ENCODE measurements at regions not wholly inside any gene's neighbourhood (a gene's known extent, or its start where the extent isn't known, plus 50 kb on each side); places are given as distances from the start of the nearest gene placed in this dataset.

DNA sequence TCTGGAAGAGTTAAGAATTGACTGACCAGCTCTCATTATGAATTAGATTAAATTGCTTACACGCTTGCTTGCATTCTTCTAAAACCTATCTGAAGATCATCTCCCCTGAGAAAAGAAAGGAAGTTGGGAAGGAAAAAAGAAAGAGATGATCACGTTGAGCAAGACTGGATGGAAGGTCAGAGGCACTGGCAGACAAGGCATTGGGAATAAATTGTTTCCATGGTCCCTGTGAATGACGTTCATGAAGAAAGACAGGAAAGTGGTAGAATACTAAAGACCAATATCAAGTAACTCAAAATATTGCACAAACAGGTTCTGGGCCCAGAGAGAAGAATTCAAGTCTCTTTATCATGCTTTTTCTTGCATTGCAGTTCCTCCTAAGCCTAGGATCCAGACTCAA is 1045.4 kb upstream of the MAP3K7 start:
- TF ChIP-seq, protein P1, sequence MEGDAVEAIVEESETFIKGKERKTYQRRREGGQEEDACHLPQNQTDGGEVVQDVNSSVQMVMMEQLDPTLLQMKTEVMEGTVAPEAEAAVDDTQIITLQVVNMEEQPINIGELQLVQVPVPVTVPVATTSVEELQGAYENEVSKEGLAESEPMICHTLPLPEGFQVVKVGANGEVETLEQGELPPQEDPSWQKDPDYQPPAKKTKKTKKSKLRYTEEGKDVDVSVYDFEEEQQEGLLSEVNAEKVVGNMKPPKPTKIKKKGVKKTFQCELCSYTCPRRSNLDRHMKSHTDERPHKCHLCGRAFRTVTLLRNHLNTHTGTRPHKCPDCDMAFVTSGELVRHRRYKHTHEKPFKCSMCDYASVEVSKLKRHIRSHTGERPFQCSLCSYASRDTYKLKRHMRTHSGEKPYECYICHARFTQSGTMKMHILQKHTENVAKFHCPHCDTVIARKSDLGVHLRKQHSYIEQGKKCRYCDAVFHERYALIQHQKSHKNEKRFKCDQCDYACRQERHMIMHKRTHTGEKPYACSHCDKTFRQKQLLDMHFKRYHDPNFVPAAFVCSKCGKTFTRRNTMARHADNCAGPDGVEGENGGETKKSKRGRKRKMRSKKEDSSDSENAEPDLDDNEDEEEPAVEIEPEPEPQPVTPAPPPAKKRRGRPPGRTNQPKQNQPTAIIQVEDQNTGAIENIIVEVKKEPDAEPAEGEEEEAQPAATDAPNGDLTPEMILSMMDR (conservative IDR thresholded peaks at IDR 0.05; ENCODE audit: low read depth, low read length) = no peak
- no peak for TF ChIP-seq EZH2 (IDR thresholded peaks at IDR 0.05; ENCODE audit: borderline replicate concordance, low read depth, low read length, poor library complexity, severe bottlenecking)

Data from A673 (cell line).